HG03460 (cell line): ENCODE measurements at regions not wholly inside any gene's neighbourhood (a gene's known extent, or its start where the extent isn't known, plus 50 kb on each side); places are given as distances from the start of the nearest gene placed in this dataset.

Experiments
- ATAC-seq: cut with Tn5 transposase; IDR thresholded peaks from one replicate; pipeline ENCODE4 v1.9.1; 2021; ENCODE audit not compliant: unreplicated experiment

GRCh38 chr18:21996351-21996826 is 173.0 kb upstream of the GATA6 start:
- no peak for ATAC-seq

DNA sequence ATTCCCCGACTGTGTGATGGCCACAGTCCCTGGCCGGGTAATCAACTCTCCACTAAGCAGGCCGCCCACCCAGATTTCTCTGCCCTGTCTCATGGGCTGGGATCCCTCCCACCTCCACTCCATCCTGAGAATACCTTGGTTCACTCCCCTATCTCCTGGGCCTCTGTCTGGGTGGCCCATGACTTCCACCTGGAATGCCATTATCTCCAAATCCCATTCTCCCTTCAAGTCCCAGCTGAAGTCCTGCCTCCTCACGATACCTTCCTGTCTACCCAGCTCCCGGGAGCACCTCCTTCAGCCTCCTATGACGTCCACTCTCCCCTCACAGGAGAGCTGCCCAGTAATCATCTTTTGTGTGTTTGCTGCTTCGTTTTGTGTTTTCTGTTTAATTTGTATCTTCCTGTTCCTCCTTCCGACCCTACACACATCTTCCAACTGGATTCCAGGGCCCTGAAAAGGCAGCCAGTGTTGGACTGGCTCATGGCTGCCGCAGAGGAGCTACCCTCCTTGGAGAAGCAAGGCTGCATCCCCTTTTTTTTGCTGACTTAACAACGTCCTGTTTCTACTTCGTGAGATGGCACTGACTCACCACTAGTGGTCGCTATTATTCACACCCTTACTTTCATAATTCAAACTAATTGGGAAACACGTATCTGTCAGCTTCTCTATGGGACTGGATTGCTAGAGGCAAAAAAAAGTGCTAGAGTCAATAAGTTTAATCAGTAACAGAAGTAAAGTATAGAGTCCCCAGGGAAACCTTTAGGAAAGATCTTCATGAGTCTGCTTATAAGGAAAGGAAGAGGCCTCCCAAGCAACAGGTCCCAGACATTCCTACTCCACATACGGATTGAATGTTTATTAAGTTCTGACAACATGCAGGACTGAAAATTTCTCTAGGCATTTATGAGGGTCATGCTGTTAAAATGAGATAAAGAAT is 171.9 kb upstream of the GATA6 start:
- no peak for ATAC-seq

GRCh38 chr18:21998486-21998885 is 170.9 kb upstream of the GATA6 start:
- no peak for ATAC-seq

GRCh38 chr18:22001912-22002487 is 167.4 kb upstream of the GATA6 start:
- ATAC-seq: no peak

- ATAC-seq: no peak
These were observed 164.1 kb upstream of the GATA6 start for GRCh38 chr18:22005191-22005841.

GRCh38 chr18:22006458-22006857 is 162.9 kb upstream of the GATA6 start:
- no peak for ATAC-seq

- ATAC-seq: no peak
These were observed 160.1 kb upstream of the GATA6 start for GRCh38 chr18:22009242-22009641.

DNA sequence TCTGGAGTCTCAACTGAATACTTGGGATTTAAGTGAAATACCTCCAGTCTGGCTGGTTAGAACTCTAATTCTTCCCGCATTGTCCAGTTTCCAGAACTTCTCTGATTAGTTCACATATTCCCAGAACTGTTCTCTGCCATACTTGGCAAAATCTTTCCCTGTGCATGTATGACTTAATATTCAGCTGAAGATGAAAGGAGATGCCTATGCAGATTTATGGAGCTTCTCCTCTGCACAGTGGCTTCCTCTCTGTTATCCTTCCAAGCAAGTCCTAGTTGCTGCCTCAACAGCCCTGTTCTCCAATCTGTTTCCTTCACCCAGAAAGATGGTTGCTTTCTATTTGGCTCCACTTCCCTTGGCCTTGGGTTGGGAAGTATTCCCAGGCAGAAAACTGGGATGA is 155.4 kb upstream of the GATA6 start:
- no peak for ATAC-seq

DNA sequence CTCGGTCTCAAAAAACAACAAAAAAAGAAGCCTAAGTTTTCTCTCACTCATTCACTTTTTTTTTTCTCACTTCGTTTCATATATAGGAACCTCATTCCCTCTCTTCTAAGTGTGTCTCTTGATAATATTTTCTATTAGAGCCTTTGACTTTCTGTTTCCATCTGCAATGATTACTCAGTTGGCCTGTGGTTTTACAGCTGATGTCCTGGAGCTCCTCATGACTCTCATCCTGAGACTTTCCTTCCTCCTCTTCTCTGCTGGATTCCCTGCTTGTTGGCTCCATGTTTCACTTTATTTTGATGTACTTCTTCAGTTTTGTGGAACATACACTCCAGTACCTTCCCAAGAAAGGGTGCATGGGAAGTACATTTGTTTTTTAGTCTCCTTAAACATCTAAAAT is 154.2 kb upstream of the GATA6 start:
- ATAC-seq: no peak

DNA sequence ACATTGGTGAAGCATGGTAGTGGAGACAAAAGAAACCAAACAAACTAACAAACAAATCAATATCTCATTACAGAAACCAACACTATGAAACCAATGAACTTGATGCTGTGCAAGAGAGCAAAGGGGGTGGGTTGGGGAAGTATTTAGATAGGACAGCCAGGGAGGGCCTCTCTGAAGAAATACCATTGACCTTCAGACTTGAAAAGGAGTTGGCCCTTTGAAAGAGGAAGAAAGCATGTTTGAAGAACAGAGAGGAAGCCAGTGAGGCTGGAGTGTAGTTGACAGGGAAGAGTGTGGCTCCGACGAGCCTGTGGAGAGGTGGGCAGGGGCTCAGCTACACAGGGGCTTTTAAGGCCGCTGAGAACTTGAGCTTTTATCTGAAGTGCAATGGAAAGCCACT is 151.0 kb upstream of the GATA6 start:
- ATAC-seq: no peak

GRCh38 chr18:22019193-22019592 is 150.2 kb upstream of the GATA6 start:
- no peak for ATAC-seq

DNA sequence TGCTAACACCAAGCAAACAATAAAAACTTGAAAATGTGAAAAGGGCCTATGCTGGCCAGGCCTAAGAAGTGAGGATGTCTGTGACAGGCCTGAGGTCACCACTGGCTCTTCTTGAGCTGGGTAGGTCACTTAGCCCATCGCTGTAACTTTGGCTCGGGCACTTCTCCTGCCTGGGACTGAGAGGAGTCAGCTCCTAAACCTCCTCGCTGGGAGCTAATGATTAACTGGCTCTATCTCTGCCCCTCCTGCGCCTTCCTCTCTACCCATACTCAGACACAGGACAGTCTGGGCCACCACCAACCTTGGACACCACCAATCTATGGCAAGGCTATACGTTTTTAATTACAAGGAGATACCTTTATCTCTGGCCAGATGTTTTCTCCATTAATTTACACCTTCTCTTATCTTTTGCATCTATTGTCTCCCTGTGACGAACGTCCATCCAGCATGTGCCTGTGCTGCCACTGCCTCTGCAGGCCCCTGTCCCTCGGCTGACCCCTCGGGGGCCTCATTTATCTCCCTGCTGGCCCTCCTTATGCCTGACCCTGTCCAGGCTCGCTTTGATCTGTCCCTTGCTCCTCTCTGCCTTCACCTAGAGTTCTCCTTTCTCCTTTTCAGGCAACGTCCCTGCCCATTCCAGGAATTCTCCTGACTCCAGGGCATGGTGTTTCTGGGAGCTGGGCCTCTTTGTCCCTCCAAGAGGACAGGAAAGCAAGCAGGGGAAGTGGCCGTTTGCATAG is 149.1 kb upstream of the GATA6 start:
- no peak for ATAC-seq

GRCh38 chr18:22020867-22021370 is 148.5 kb upstream of the GATA6 start:
- no peak for ATAC-seq

GRCh38 chr18:22021701-22022100 is 147.7 kb upstream of the GATA6 start:
- no peak for ATAC-seq

DNA sequence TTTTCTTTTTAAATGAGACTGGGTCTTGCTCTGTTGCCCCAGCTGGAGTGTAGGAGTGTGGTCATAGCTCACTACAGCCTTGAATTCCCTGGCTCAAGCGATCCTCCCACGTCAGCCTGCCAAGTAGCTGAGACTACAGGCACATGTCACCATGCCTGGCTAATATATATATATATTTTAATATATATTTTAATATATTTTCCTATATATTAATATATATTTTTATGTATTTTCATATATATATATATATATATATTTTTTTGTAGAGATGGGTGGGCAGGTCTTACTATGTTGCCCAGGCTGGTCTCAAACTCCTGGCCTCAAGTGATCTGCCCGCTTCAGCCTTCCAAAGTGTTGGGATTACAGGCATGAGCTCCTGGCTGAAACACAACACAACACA is 144.5 kb upstream of the GATA6 start:
- no peak for ATAC-seq

GRCh38 chr18:22026362-22026761 is 143.0 kb upstream of the GATA6 start:
- no peak for ATAC-seq

DNA sequence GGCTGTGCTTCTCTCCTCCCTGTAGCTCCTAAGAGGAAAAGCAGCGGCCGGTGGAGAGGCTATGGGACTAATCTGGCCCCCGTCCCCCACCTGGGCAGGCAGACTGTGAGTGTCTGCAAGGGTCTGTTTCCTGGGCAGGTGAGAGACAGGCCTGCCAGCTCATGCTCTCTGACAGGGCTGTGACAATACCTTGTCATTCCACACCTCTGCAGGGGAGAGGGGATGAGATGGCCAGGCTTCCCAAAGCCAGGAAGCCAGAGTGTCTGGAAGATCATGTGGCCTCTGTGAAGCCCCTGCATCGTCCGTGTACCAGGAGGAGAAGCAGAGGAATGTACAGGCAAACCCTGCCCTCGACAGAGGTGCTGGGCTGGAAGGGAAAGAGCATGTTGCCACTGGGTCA is 142.5 kb upstream of the GATA6 start:
- no peak for ATAC-seq

DNA sequence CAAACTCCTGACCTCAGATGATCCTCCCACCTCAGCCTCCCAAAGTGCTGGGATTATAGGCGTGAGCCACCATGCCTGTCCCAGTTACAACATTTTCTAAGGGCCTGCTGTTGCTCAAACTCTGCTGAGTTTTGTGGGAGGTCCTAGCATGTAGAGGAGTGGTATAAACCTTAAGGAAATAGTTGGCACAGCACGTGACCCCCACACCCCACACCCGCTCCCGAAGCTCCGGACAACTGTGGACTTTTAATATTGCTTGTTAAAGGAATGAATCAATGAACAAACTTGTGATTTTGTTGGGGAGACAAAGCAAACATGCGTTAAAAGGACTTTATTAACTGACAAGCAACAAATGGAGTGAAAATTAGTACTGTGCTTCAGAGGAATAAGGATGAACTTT is 137.8 kb upstream of the GATA6 start:
- no peak for ATAC-seq

DNA sequence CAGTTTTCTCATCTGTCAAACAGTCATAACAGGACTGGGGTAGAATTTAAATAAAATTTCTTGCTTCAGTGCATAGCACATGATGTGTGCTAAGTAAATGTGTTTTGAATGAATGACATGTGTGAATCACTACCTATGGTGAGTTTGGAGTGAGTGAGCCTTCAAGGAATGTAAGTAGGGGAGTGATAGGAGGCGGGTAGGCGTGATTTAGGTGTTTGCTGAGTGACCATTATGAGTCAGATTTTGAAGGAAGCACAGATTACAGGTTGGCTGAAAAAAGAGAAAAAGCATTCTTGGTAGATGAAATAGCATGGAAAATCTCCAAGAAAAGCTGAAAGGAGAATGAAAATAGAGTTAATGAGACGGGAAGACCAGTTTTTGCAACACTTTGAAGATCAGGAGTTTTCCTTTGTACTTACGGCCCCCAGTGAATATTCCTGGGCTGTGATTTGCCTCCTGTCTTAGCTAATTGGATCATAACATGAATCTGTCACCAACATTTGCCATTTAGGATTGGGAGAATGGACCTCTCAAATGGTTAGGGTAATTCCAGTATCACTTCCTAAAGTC is 136.9 kb upstream of the GATA6 start:
- ATAC-seq: no peak

DNA sequence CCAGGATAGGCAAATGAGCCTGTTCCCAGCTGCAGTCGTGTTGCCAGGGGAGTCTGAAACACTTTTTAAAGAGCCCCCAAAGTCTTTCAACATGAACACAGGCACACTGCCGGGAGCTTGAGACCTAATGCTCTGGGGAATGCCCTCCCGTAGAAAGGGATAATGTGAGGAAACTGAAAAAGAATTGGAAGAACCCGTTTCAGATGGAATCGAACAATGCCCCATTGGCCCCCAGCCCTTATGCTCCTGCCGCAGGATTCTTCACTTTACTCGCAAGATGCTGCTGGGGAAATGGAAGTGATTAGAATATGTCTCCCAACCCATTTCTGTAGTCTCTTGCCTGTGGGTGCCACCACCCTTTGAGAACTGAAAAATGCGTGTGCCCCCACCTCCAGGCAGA is 136.3 kb upstream of the GATA6 start:
- ATAC-seq: no peak

GRCh38 chr18:22034276-22034675 is 135.1 kb upstream of the GATA6 start:
- no peak for ATAC-seq
